ENCODE measurements at regions not wholly inside any gene's neighbourhood (a gene's known extent, or its start where the extent isn't known, plus 50 kb on each side); places are given as distances from the start of the nearest gene placed in this dataset.

- TF ChIP-seq CTCF (conservative IDR thresholded peaks at IDR 0.05; ENCODE audit: low read depth, low read length) (no peak), SMC3 (IDR thresholded peaks at IDR 0.05; ENCODE audit: low read depth, low read length) (no peak), POLR2A (IDR thresholded peaks at IDR 0.05; ENCODE audit: low read depth, low read length) (no peak), RAD21 (IDR thresholded peaks at IDR 0.05; ENCODE audit: low read length) (no peak), ELK1 (IDR thresholded peaks at IDR 0.05; ENCODE audit: borderline replicate concordance, low read depth, low read length) (no peak), USF2 (IDR thresholded peaks at IDR 0.05; ENCODE audit: low read depth, low read length) (no peak), MAFK (IDR thresholded peaks at IDR 0.05; ENCODE audit: low read depth, low read length) (no peak)
Observed at GRCh38 chr13:64272681-64273080, 2857.0 kb upstream of the PCDH20 start.
